ENCODE measurements at regions not wholly inside any gene's neighbourhood (a gene's known extent, or its start where the extent isn't known, plus 50 kb on each side); places are given as distances from the start of the nearest gene placed in this dataset.

DNA sequence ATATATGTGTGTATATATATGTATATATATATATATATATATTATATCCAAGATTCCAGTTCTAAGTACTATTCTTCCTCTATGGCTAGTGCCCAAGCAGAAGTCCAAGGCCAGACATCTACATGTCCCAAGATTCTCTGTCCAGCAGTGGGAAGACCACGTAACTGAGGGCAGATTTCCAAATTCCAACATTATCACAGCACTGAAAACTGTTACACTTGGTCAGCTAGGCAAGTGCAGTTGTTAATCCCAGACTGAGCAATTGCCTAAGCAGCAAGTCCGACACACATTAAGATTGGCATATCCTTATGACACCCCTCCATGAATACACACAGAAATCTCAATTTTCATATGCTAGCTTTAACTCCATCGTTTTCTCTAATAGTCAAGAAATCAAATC is 1148.5 kb downstream of the IGSF11 start:
- Histone ChIP-seq H3K9me2 (ENCODE audit: insufficient read depth) (no peaks in the 10 kb centered on the region; the same call in 1 of the 2 replicates), H3K4me1 (ENCODE audit: insufficient read depth) (peaks cover 11% of the 10 kb centered on the region; the same call in 1 of the 2 replicates), H3K27me3 (ENCODE audit: insufficient read depth) (no peaks in the 10 kb centered on the region), H3K27ac (ENCODE audit: low read depth) (no peak overlapping the region), H3K4me2 (no peak overlapping the region), H3K36me3 (ENCODE audit: insufficient read depth) (no peaks in the 10 kb centered on the region), H2AFZ (no peak overlapping the region), H3F3A (replicated peaks; ENCODE audit: low read depth) (no peaks in the 10 kb centered on the region), H3K4me3 (no peak overlapping the region), H4K20me1 (replicated peaks; ENCODE audit: insufficient read depth) (no peaks in the 10 kb centered on the region), H3K79me2 (replicated peaks; ENCODE audit: insufficient read depth) (no peaks in the 10 kb centered on the region)
- Mint-ChIP-seq H3K27me3 (ENCODE audit: insufficient read depth, low read depth, poor library complexity) (no peaks in the 10 kb centered on the region), H3K9me3 (no peaks in the 10 kb centered on the region), H3K4me3 (no peak overlapping the region), H3K4me1 (peaks cover 9% of the 10 kb centered on the region), H3K27ac (no peak overlapping the region), H3K36me3 (ENCODE audit: low read depth) (no peaks in the 10 kb centered on the region)
- TF ChIP-seq, protein P1, sequence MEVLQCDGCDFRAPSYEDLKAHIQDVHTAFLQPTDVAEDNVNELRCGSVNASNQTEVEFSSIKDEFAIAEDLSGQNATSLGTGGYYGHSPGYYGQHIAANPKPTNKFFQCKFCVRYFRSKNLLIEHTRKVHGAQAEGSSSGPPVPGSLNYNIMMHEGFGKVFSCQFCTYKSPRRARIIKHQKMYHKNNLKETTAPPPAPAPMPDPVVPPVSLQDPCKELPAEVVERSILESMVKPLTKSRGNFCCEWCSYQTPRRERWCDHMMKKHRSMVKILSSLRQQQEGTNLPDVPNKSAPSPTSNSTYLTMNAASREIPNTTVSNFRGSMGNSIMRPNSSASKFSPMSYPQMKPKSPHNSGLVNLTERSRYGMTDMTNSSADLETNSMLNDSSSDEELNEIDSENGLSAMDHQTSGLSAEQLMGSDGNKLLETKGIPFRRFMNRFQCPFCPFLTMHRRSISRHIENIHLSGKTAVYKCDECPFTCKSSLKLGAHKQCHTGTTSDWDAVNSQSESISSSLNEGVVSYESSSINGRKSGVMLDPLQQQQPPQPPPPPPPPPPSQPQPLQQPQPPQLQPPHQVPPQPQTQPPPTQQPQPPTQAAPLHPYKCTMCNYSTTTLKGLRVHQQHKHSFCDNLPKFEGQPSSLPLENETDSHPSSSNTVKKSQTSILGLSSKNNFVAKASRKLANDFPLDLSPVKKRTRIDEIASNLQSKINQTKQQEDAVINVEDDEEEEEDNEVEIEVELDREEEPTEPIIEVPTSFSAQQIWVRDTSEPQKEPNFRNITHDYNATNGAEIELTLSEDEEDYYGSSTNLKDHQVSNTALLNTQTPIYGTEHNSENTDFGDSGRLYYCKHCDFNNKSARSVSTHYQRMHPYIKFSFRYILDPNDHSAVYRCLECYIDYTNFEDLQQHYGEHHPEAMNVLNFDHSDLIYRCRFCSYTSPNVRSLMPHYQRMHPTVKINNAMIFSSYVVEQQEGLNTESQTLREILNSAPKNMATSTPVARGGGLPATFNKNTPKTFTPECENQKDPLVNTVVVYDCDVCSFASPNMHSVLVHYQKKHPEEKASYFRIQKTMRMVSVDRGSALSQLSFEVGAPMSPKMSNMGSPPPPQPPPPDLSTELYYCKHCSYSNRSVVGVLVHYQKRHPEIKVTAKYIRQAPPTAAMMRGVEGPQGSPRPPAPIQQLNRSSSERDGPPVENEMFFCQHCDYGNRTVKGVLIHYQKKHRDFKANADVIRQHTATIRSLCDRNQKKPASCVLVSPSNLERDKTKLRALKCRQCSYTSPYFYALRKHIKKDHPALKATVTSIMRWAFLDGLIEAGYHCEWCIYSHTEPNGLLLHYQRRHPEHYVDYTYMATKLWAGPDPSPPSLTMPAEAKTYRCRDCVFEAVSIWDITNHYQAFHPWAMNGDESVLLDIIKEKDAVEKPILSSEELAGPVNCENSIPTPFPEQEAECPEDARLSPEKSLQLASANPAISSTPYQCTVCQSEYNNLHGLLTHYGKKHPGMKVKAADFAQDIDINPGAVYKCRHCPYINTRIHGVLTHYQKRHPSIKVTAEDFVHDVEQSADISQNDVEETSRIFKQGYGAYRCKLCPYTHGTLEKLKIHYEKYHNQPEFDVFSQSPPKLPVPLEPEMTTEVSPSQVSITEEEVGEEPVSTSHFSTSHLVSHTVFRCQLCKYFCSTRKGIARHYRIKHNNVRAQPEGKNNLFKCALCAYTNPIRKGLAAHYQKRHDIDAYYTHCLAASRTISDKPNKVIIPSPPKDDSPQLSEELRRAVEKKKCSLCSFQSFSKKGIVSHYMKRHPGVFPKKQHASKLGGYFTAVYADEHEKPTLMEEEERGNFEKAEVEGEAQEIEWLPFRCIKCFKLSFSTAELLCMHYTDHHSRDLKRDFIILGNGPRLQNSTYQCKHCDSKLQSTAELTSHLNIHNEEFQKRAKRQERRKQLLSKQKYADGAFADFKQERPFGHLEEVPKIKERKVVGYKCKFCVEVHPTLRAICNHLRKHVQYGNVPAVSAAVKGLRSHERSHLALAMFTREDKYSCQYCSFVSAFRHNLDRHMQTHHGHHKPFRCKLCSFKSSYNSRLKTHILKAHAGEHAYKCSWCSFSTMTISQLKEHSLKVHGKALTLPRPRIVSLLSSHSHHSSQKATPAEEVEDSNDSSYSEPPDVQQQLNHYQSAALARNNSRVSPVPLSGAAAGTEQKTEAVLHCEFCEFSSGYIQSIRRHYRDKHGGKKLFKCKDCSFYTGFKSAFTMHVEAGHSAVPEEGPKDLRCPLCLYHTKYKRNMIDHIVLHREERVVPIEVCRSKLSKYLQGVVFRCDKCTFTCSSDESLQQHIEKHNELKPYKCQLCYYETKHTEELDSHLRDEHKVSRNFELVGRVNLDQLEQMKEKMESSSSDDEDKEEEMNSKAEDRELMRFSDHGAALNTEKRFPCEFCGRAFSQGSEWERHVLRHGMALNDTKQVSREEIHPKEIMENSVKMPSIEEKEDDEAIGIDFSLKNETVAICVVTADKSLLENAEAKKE (CRISPR knock-in tag; IDR thresholded peaks at IDR 0.05) = no peak
- TF ChIP-seq, protein P2, sequence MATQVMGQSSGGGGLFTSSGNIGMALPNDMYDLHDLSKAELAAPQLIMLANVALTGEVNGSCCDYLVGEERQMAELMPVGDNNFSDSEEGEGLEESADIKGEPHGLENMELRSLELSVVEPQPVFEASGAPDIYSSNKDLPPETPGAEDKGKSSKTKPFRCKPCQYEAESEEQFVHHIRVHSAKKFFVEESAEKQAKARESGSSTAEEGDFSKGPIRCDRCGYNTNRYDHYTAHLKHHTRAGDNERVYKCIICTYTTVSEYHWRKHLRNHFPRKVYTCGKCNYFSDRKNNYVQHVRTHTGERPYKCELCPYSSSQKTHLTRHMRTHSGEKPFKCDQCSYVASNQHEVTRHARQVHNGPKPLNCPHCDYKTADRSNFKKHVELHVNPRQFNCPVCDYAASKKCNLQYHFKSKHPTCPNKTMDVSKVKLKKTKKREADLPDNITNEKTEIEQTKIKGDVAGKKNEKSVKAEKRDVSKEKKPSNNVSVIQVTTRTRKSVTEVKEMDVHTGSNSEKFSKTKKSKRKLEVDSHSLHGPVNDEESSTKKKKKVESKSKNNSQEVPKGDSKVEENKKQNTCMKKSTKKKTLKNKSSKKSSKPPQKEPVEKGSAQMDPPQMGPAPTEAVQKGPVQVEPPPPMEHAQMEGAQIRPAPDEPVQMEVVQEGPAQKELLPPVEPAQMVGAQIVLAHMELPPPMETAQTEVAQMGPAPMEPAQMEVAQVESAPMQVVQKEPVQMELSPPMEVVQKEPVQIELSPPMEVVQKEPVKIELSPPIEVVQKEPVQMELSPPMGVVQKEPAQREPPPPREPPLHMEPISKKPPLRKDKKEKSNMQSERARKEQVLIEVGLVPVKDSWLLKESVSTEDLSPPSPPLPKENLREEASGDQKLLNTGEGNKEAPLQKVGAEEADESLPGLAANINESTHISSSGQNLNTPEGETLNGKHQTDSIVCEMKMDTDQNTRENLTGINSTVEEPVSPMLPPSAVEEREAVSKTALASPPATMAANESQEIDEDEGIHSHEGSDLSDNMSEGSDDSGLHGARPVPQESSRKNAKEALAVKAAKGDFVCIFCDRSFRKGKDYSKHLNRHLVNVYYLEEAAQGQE (IDR thresholded peaks at IDR 0.05; ENCODE audit: unreplicated experiment) = no peak
- no peak for TF ChIP-seq EZH2phosphoT487 (IDR thresholded peaks at IDR 0.05; ENCODE audit: unreplicated experiment)
- no peak for TF ChIP-seq POLR2AphosphoS5 (IDR thresholded peaks at IDR 0.05; ENCODE audit: low read depth)
- TF ChIP-seq, protein P3, sequence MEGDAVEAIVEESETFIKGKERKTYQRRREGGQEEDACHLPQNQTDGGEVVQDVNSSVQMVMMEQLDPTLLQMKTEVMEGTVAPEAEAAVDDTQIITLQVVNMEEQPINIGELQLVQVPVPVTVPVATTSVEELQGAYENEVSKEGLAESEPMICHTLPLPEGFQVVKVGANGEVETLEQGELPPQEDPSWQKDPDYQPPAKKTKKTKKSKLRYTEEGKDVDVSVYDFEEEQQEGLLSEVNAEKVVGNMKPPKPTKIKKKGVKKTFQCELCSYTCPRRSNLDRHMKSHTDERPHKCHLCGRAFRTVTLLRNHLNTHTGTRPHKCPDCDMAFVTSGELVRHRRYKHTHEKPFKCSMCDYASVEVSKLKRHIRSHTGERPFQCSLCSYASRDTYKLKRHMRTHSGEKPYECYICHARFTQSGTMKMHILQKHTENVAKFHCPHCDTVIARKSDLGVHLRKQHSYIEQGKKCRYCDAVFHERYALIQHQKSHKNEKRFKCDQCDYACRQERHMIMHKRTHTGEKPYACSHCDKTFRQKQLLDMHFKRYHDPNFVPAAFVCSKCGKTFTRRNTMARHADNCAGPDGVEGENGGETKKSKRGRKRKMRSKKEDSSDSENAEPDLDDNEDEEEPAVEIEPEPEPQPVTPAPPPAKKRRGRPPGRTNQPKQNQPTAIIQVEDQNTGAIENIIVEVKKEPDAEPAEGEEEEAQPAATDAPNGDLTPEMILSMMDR (conservative IDR thresholded peaks at IDR 0.05; ENCODE audit: low read depth in 2 of 2) = no peak
- TF ChIP-seq ZNF331 (CRISPR knock-in tag; IDR thresholded peaks at IDR 0.05; ENCODE audit: low read depth) = no peak
- no peak for TF ChIP-seq STAT1 (IDR thresholded peaks at IDR 0.05; ENCODE audit: unreplicated experiment)
- no peak for TF ChIP-seq CREB1 (CRISPR knock-in tag; IDR thresholded peaks at IDR 0.05; ENCODE audit: low read depth)
- no peak for ATAC-seq
- no peak for DNase-seq (ENCODE audit: low spot score)

All from GM23338 (cell line).